SU-DHL-6 (cell line): ENCODE measurements at regions not wholly inside any gene's neighbourhood (a gene's known extent, or its start where the extent isn't known, plus 50 kb on each side); places are given as distances from the start of the nearest gene placed in this dataset.

ENCODE experiments used
- CTCF ChIP-seq: fragments of 200-600 bp; sonication (generic); IDR thresholded peaks from one replicate; pipeline ENCODE4 v1.5.1; 2017; ENCODE audit warnings: antibody characterized with exemption, mild to moderate bottlenecking, low read length, moderate library complexity; ENCODE audit not compliant: insufficient read depth, poor library complexity, severe bottlenecking
- EZH2phosphoT487 ChIP-seq: fragments of 200-600 bp; sonication (generic), shearing (Covaris generic); conservative IDR thresholded peaks from 2 replicates; pipeline ENCODE4 v1.6.1; 2018; ENCODE audit warnings: mild to moderate bottlenecking, antibody characterized with exemption, low read length, moderate library complexity, mixed read lengths

GRCh38 chrX:76971393-76972376, 475.5 kb upstream of the FGF16 start:
- TF ChIP-seq CTCF (no peak), EZH2phosphoT487 (no peak)
